ENCODE measurements at regions not wholly inside any gene's neighbourhood (a gene's known extent, or its start where the extent isn't known, plus 50 kb on each side); places are given as distances from the start of the nearest gene placed in this dataset.

- TF ChIP-seq POU6F1 (CRISPR knock-in tag; IDR thresholded peaks at IDR 0.05; ENCODE audit: borderline replicate concordance, low read depth), result no peak
Observed at GRCh38 chr2:15684161-15685039, 92.7 kb downstream of the DDX1 start (continued).

- no peak for TF ChIP-seq ZNF70 (CRISPR knock-in tag; IDR thresholded peaks at IDR 0.05)
- no peak for TF ChIP-seq PPARA (CRISPR knock-in tag; IDR thresholded peaks at IDR 0.05; ENCODE audit: borderline replicate concordance)
- no peak for TF ChIP-seq SNAI2 (CRISPR knock-in tag; IDR thresholded peaks at IDR 0.05)
- no peak for TF ChIP-seq CSDC2 (CRISPR knock-in tag; IDR thresholded peaks at IDR 0.05)
- no peak for TF ChIP-seq RARB (CRISPR knock-in tag; IDR thresholded peaks at IDR 0.05)
- TF ChIP-seq BACH2 (CRISPR knock-in tag; IDR thresholded peaks at IDR 0.05; ENCODE audit: borderline replicate concordance), result no peak
- TF ChIP-seq ZNF565 (CRISPR knock-in tag; conservative IDR thresholded peaks at IDR 0.05; ENCODE audit: low read depth), result no peak
- no peak for TF ChIP-seq OSR1 (CRISPR knock-in tag; IDR thresholded peaks at IDR 0.05)
- TF ChIP-seq CREB5 (CRISPR knock-in tag; IDR thresholded peaks at IDR 0.05; ENCODE audit: low read depth), result no peak
- no peak for TF ChIP-seq TSHZ2 (CRISPR knock-in tag; IDR thresholded peaks at IDR 0.05)
- TF ChIP-seq TOX (CRISPR knock-in tag; IDR thresholded peaks at IDR 0.05; ENCODE audit: borderline replicate concordance), result no peak
- TF ChIP-seq ZNF8 (CRISPR knock-in tag; IDR thresholded peaks at IDR 0.05), result no peak
- TF ChIP-seq GLIS3 (CRISPR knock-in tag; IDR thresholded peaks at IDR 0.05), result no peak
- ATAC-seq, result no peak
Observed at GRCh38 chr2:15685143-15685542, 93.5 kb downstream of the DDX1 start.

- ATAC-seq, result no peak
- no peak for TF ChIP-seq PPARA (CRISPR knock-in tag; IDR thresholded peaks at IDR 0.05; ENCODE audit: borderline replicate concordance)
- no peak for TF ChIP-seq CSRNP3 (CRISPR knock-in tag; IDR thresholded peaks at IDR 0.05)
- TF ChIP-seq ZNF70 (CRISPR knock-in tag; IDR thresholded peaks at IDR 0.05), result no peak
Observed at GRCh38 chr2:15686643-15687042, 95.0 kb downstream of the DDX1 start.

- no peak for ATAC-seq
- TF ChIP-seq CSRNP3 (CRISPR knock-in tag; IDR thresholded peaks at IDR 0.05), result no peak
- no peak for TF ChIP-seq OSR1 (CRISPR knock-in tag; IDR thresholded peaks at IDR 0.05)
- TF ChIP-seq POU6F1 (CRISPR knock-in tag; IDR thresholded peaks at IDR 0.05; ENCODE audit: borderline replicate concordance, low read depth), result no peak
- no peak for TF ChIP-seq ZNF565 (CRISPR knock-in tag; conservative IDR thresholded peaks at IDR 0.05; ENCODE audit: low read depth)
- TF ChIP-seq GLIS3 (CRISPR knock-in tag; IDR thresholded peaks at IDR 0.05), result no peak
- TF ChIP-seq ISL1 (CRISPR knock-in tag; IDR thresholded peaks at IDR 0.05), result no peak
- no peak for TF ChIP-seq TSHZ2 (CRISPR knock-in tag; IDR thresholded peaks at IDR 0.05)
- TF ChIP-seq RARB (CRISPR knock-in tag; IDR thresholded peaks at IDR 0.05), result no peak
- no peak for TF ChIP-seq TCF4 (CRISPR knock-in tag; IDR thresholded peaks at IDR 0.05; ENCODE audit: borderline replicate concordance)
- no peak for TF ChIP-seq ZNF70 (CRISPR knock-in tag; IDR thresholded peaks at IDR 0.05)
- no peak for TF ChIP-seq ZFP30 (CRISPR knock-in tag; IDR thresholded peaks at IDR 0.05)
- TF ChIP-seq ZNF8 (CRISPR knock-in tag; IDR thresholded peaks at IDR 0.05), result no peak
- no peak for TF ChIP-seq ZFP3 (CRISPR knock-in tag; IDR thresholded peaks at IDR 0.05)
- TF ChIP-seq CSDC2 (CRISPR knock-in tag; IDR thresholded peaks at IDR 0.05), result no peak
Observed at GRCh38 chr2:15687243-15687642, 95.6 kb downstream of the DDX1 start.
